Neural progenitor cell (in vitro differentiated cells): ENCODE measurements at regions not wholly inside any gene's neighbourhood (a gene's known extent, or its start where the extent isn't known, plus 50 kb on each side); places are given as distances from the start of the nearest gene placed in this dataset.

ENCODE experiments used
- EZH2phosphoT487 ChIP-seq: fragments of 200-600 bp; sonication (generic); IDR thresholded peaks from 2 replicates; pipeline ENCODE4 v1.6.1; 2017; ENCODE audit warnings: antibody characterized with exemption
- TF ChIP-seq, protein P1 (sequence below): fragments of 200-600 bp; sonication (generic); IDR thresholded peaks from 2 replicates; pipeline ENCODE4 v1.5.1; 2017; ENCODE audit warnings: antibody characterized with exemption, mild to moderate bottlenecking

DNA sequence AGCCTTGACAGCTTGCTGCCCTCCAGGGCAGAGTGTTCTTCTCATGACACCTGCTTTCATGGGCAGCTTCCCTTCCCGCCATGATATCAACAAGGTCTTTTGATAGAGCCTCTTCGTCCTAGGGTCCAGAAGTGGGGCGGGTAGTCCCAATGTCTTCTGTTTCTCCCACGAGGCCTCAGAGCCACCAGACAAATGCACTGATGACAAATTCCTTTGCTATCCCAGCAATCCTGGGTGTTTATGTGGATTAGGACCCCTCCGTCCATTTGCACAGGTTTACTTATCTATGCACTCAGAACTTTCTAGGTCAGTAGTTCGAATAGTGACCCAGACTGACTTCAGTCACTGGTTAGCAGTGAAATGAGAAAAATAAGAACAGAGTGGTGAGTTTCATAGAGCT is 52.6 kb upstream of the PRMT8 start:
- TF ChIP-seq EZH2phosphoT487 = no peak
- TF ChIP-seq, protein P1, sequence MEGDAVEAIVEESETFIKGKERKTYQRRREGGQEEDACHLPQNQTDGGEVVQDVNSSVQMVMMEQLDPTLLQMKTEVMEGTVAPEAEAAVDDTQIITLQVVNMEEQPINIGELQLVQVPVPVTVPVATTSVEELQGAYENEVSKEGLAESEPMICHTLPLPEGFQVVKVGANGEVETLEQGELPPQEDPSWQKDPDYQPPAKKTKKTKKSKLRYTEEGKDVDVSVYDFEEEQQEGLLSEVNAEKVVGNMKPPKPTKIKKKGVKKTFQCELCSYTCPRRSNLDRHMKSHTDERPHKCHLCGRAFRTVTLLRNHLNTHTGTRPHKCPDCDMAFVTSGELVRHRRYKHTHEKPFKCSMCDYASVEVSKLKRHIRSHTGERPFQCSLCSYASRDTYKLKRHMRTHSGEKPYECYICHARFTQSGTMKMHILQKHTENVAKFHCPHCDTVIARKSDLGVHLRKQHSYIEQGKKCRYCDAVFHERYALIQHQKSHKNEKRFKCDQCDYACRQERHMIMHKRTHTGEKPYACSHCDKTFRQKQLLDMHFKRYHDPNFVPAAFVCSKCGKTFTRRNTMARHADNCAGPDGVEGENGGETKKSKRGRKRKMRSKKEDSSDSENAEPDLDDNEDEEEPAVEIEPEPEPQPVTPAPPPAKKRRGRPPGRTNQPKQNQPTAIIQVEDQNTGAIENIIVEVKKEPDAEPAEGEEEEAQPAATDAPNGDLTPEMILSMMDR = no peak
